22Rv1 (cell line): ENCODE measurements at regions not wholly inside any gene's neighbourhood (a gene's known extent, or its start where the extent isn't known, plus 50 kb on each side); places are given as distances from the start of the nearest gene placed in this dataset.

Experiments
- H3K27ac ChIP-seq: fragments of 450-650 bp; 2 replicates; pipeline ENCODE4 v1.5.1; 2017
- ZFX ChIP-seq: fragments of 450-650 bp; IDR thresholded peaks from 2 replicates; pipeline ENCODE4 v1.6.1; 2017; ENCODE audit warnings: antibody characterized with exemption, borderline replicate concordance
- TF ChIP-seq, protein P1 (sequence below): fragments of 450-650 bp; IDR thresholded peaks from 2 replicates; pipeline ENCODE4 v1.5.1; 2017; ENCODE audit warnings: mild to moderate bottlenecking

DNA sequence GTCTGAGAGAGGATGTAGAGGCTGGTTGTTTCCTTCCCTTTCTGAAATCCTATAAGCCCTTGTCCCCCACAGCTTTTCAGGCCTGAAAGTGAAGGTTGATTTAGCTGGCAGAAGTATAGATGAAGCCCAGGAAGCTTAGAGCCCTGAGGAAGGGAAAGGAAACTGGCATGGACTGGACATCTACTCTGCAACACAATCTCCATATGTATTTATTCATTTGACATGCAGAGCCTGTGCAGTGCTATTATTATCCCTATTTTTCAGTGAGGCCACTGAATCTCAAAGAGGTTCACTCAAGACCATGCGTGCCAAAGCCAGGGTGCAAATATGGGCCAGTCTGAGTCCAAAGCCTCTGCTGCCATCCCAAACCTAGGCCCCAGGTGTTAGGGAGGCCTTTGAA lies 78.5 kb upstream of the KCND3 start:
- H3K27ac ChIP-seq: no peak overlapping the region
- TF ChIP-seq, protein P1, sequence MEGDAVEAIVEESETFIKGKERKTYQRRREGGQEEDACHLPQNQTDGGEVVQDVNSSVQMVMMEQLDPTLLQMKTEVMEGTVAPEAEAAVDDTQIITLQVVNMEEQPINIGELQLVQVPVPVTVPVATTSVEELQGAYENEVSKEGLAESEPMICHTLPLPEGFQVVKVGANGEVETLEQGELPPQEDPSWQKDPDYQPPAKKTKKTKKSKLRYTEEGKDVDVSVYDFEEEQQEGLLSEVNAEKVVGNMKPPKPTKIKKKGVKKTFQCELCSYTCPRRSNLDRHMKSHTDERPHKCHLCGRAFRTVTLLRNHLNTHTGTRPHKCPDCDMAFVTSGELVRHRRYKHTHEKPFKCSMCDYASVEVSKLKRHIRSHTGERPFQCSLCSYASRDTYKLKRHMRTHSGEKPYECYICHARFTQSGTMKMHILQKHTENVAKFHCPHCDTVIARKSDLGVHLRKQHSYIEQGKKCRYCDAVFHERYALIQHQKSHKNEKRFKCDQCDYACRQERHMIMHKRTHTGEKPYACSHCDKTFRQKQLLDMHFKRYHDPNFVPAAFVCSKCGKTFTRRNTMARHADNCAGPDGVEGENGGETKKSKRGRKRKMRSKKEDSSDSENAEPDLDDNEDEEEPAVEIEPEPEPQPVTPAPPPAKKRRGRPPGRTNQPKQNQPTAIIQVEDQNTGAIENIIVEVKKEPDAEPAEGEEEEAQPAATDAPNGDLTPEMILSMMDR: no peak
- no peak for TF ChIP-seq ZFX

GRCh38 chr1:112070677-112071076 lies 81.2 kb upstream of the KCND3 start:
- H3K27ac ChIP-seq: no peak overlapping the region
- no peak for TF ChIP-seq ZFX
- TF ChIP-seq, protein P1: no peak

DNA sequence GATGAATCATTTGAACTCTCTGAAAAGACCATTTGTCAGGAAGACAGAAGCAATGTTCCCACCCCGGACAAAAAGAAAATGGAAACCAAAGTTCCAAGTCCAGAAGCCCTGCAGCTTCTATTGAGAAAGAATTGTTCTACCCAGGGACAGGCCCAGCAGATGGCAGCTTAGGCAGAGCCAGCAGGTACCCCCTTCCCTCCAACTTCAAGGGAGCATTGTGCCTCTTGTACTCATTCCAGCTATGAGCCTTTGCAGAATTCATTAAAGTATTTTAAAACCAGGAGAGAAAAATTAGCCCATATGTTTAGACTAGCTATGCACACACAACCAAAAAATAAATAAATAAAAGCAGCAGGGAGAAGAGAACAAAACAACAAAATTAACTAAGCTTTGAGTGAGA lies 85.2 kb upstream of the KCND3 start:
- no peak for TF ChIP-seq ZFX
- TF ChIP-seq, protein P1: no peak
- H3K27ac ChIP-seq: no peak overlapping the region

DNA sequence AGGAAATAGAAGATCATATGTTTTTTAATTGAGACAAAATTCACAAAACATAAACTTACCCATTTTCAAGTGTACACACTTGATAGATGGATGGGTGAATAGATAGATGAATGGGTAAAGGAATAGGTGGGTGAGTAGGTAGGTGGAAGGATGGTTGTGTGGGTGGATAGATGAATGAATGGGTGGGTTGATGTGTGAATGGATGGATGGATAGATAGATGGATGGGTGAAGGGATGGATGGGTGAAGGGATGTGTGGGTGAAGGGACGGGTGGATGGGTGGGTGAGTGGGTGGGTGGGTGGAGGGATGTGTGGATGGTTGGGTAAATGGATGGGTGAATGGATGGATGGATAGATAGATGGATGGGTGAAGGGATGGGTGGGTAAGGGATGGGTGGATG lies 86.1 kb upstream of the KCND3 start:
- TF ChIP-seq, protein P1: no peak
- no peak for TF ChIP-seq ZFX
- H3K27ac ChIP-seq: no peak overlapping the region

DNA sequence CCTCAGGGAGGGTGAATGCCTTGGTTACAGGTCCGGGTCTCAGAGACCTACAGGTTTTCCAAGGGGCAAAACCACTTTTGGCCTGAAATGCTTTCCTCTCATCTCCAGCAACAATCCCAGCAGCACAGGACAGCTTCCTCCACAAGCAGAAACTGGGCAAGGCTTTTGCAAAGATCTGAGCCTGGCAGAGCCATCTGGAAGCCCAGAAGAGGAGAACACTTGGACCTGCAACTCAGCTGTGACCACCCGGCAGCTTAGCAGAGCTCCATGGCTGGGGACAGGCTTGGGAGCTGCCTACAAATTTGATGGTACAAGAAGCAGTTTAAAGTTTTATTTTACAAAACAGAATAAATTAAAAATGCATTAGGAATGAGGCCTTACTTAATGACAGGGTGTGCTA lies 90.0 kb upstream of the KCND3 start:
- no peak for TF ChIP-seq ZFX
- TF ChIP-seq, protein P1: no peak
- no peak overlapping the region for H3K27ac ChIP-seq

GRCh38 chr1:112083487-112083886 lies 94.0 kb upstream of the KCND3 start:
- no peak for TF ChIP-seq ZFX
- no peak overlapping the region for H3K27ac ChIP-seq

DNA sequence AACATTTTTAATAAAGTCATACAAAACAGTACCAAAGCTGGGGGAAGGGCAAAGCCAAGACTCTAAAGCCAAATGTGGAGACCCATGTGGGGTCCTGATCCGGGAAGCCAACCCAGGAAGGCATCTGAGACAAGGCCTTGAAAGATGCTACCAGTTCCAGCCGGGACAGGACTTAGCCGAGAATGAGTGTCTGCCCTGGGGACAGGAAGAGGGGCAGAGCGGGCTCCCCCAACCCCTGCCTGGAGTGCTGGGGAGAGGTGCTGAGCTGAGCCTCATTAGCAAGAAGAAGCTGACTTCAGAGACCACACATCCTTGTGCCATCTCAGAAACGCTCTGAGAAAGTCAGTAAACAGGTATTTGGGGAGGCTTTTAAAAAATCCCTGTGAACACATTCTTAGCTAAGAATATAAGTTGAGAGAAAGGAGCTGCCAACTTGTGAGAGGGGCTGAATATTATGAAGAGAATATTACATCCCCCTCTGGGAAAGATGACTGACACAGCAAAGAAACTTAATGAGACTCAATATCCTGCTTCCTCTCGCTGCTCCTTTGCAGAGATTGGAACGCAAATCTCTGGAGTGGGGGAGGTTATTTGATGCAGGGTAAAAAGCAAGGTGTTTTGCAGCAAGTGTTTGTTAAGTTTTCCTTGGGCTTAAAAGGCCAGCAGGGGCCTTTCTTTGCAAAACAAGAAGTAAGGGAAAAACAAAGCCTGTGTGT lies 103.3 kb upstream of the KCND3 start:
- no peak for TF ChIP-seq ZFX
- TF ChIP-seq, protein P1: no peak
- H3K27ac ChIP-seq: no peak overlapping the region

DNA sequence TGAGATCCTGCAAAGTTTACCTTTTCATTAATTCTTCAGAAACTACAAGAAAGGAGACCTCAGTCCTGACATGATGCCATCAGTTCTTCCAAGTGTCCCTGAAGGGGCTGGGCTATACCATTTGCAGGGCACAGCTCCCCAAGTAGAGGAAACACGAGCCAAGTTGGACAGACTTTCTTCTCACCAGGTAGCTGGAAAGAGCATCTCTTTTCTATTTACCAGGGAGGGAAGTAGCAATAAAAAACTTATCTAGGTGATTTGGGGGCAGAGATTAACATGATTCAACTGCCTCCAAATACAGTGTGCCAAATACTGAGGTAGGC lies 103.9 kb upstream of the KCND3 start:
- TF ChIP-seq, protein P1: no peak
- TF ChIP-seq ZFX: no peak
- H3K27ac ChIP-seq: no peak overlapping the region
